Glutamatergic neuron (in vitro differentiated cells): ENCODE measurements at regions not wholly inside any gene's neighbourhood (a gene's known extent, or its start where the extent isn't known, plus 50 kb on each side); places are given as distances from the start of the nearest gene placed in this dataset.

Experiments used
- DNase-seq: peaks from one replicate; pipeline ENCODE4 v3.0.0; 2022
- H3K27ac Mint-ChIP-seq: one replicate; pipeline ENCODE4 v1.8.0; 2020; ENCODE audit warnings: mild to moderate bottlenecking, mixed read lengths, inconsistent platforms; ENCODE audit not compliant: unreplicated experiment
- H3K27me3 Mint-ChIP-seq: one replicate; pipeline ENCODE4 v1.8.0; 2020; ENCODE audit warnings: mild to moderate bottlenecking, moderate library complexity, mixed read lengths, inconsistent platforms; ENCODE audit not compliant: unreplicated experiment
- H3K36me3 Mint-ChIP-seq: one replicate; pipeline ENCODE4 v1.8.0; 2020; ENCODE audit warnings: mild to moderate bottlenecking, mixed read lengths, inconsistent platforms; ENCODE audit not compliant: unreplicated experiment
- H3K4me1 Mint-ChIP-seq: one replicate; pipeline ENCODE4 v1.8.0; 2020; ENCODE audit warnings: mild to moderate bottlenecking, low read depth, mixed read lengths, inconsistent platforms; ENCODE audit not compliant: unreplicated experiment
- H3K4me3 Mint-ChIP-seq: one replicate; pipeline ENCODE4 v1.8.0; 2020; ENCODE audit warnings: mild to moderate bottlenecking, mixed read lengths, inconsistent platforms; ENCODE audit not compliant: unreplicated experiment
- H3K9me3 Mint-ChIP-seq: one replicate; pipeline ENCODE4 v1.8.0; 2020; ENCODE audit warnings: mild to moderate bottlenecking, moderate library complexity, mixed read lengths, inconsistent platforms; ENCODE audit not compliant: unreplicated experiment
- CTCF ChIP-seq: fragments of 200-600 bp; sonication (generic); IDR thresholded peaks from one replicate; pipeline ENCODE4 v1.5.0; 2021; ENCODE audit not compliant: partially characterized antibody, unreplicated experiment

- TF ChIP-seq CTCF, result no peak
- DNase-seq, result no peak
- Mint-ChIP-seq H3K4me3 (no peak overlapping the region), H3K4me1 (peaks cover 21% of the 10 kb centered on the region), H3K9me3 (no peaks in the 10 kb centered on the region), H3K27ac (no peak overlapping the region), H3K36me3 (no peaks in the 10 kb centered on the region), H3K27me3 (peaks cover 2% of the 10 kb centered on the region)
Measured at GRCh38 chr13:79777504-79777903, 296.5 kb downstream of the NDFIP2 start.

DNA sequence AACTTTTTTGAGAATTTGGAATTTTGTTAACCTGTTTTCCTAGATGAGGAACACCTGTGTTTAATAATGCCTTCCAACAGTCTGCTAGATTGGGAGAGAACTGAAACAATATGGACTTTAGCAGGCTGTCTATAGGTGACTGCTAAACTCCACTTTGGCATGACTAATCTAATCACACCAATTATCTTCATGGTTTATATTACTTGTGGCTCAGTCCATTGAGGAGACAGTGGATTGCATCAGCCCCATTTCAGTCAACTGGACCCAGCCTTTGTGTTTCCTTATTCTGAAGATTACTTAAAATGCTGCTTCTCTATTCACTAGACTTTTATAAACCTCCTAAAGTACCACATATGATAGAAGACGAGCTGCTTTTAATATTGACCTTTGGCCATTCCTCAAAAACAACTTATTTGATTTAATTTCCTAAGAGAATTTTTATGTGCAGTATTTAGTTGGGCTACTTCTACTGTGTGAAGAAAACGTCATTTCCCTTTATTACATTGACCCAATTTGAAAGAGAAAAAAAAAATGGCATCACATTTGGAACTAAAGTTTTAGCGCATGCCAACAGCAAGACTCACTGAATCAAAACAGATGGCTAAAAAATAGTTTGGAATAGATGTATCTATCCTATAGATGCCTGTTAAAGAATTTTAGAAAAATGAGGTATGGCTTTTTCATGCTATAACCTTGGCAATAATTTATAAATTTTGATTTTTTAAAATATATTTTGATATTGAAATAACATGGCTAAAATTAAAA is 295.8 kb downstream of the NDFIP2 start:
- Mint-ChIP-seq H3K27me3 (peaks cover 2% of the 10 kb centered on the region), H3K36me3 (no peaks in the 10 kb centered on the region), H3K9me3 (no peaks in the 10 kb centered on the region), H3K4me1 (peaks cover 15% of the 10 kb centered on the region), H3K4me3 (no peak overlapping the region), H3K27ac (peak overlapping the region; percentile 12)
- no peak for DNase-seq
- no peak for TF ChIP-seq CTCF

- no peak for DNase-seq
- Mint-ChIP-seq H3K4me3 (no peak overlapping the region), H3K27me3 (peaks cover 2% of the 10 kb centered on the region), H3K27ac (no peak overlapping the region), H3K4me1 (peaks cover 15% of the 10 kb centered on the region), H3K36me3 (no peaks in the 10 kb centered on the region), H3K9me3 (no peaks in the 10 kb centered on the region)
- peak; percentile 26 for TF ChIP-seq CTCF
Measured at GRCh38 chr13:79775830-79776229, 294.9 kb downstream of the NDFIP2 start.

DNA sequence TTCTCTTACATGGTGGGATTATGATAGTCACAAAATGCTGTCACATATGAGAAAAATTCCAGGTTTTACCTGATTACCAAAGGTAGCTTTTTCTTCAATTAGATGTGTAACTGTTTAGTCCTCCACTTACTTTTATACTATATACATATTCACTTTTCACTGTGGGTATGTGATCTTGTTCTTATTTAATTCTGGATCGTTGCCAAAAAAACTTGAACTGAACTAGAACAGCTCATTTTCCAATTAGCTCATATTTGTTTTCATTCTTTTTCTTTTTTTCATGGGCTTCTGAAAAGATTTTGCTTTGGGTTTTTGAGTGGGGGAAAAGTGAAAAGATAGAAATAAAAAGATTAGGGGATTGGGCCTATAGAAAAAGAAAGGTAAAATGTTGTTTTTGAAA is 291.9 kb downstream of the NDFIP2 start:
- Mint-ChIP-seq H3K4me3 (no peak overlapping the region), H3K9me3 (no peaks in the 10 kb centered on the region), H3K27ac (no peak overlapping the region), H3K4me1 (peaks cover 9% of the 10 kb centered on the region), H3K27me3 (no peaks in the 10 kb centered on the region), H3K36me3 (no peaks in the 10 kb centered on the region)
- DNase-seq, result no peak
- TF ChIP-seq CTCF, result no peak

DNA sequence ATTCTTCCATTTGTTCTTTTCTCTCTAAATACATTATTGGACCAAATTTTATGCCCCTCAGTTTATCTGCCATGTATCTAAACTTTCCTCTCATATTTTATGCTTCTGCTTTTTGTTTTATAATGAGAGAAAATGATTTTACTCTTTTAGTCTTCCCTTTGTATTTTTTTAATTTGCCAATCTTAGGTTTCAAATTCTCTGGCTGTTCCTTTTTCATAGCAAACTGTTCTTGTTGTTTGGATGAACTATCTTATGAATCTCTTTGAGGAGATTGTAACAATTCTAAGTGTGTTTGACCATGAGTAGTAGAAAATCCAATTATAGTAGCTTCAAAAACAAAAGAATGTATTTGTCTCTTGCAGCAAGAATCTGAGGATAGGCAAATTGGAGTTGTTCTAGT is 290.5 kb downstream of the NDFIP2 start:
- H3K27me3 Mint-ChIP-seq, result no peaks in the 10 kb centered on the region
- DNase-seq, result no peak

More for the DNA sequence above, 290.5 kb downstream of the NDFIP2 start:
- no peak overlapping the region for H3K4me3 Mint-ChIP-seq
- H3K36me3 Mint-ChIP-seq, result no peaks in the 10 kb centered on the region
- no peak for TF ChIP-seq CTCF
- peaks cover 2% of the 10 kb centered on the region for H3K4me1 Mint-ChIP-seq
- H3K27ac Mint-ChIP-seq, result no peak overlapping the region
- H3K9me3 Mint-ChIP-seq, result no peaks in the 10 kb centered on the region
